ENCODE measurements at regions not wholly inside any gene's neighbourhood (a gene's known extent, or its start where the extent isn't known, plus 50 kb on each side); places are given as distances from the start of the nearest gene placed in this dataset.
"Not testable (repeated sequence)": the region's sequence is repeated elsewhere in the genome, so short reads cannot be mapped to it uniquely, and the experiment has no call there.

- WGBS (ENCODE audit: missing lambda C conversion rate): 53% methylated on average over 11 of the region's 11 CpGs
- FAIRE-seq (no peak), DNase-seq (ENCODE audit: low read depth in 1 of 2, low spot score in 1 of 2) (no peak), ATAC-seq (no peak)
- no peak overlapping the region for H3K4me2 ChIP-seq
- H3K9me3 ChIP-seq: no peaks in the 10 kb centered on the region
- H3K4me3 ChIP-seq: no peak overlapping the region
- H3K4me1 ChIP-seq: no peaks in the 10 kb centered on the region
- no peak overlapping the region for H3K27ac ChIP-seq
- CTCF ChIA-PET: no interaction called here
- no peak for TF ChIP-seq EP300 (IDR thresholded peaks at IDR 0.05)
- POLR2A ChIA-PET: no interaction called here
These were observed 93.9 kb downstream of the OLFM1 start for GRCh38 chr9:135181336-135181735.

GRCh38 chr9:135181841-135182240, 94.4 kb downstream of the OLFM1 start:
- H3K9me3 ChIP-seq; H3K4me3 ChIP-seq; POLR2A ChIA-PET; H3K27ac ChIP-seq; ATAC-seq; H3K4me1 ChIP-seq; FAIRE-seq; H3K4me2 ChIP-seq; DNase-seq (ENCODE audit: low read depth in 1 of 2, low spot score in 1 of 2); CTCF ChIA-PET: not testable (repeated sequence)
- 66% methylated on average over 10 of the region's 10 CpGs for WGBS (ENCODE audit: missing lambda C conversion rate)

GRCh38 chr9:135183069-135183468, 95.6 kb downstream of the OLFM1 start:
- TF ChIP-seq FOSB (CRISPR knock-in tag; IDR thresholded peaks at IDR 0.05): no peak
- TF ChIP-seq HEYL (CRISPR knock-in tag; IDR thresholded peaks at IDR 0.05): no peak
- FAIRE-seq (no peak), DNase-seq (ENCODE audit: low read depth in 1 of 2, low spot score in 1 of 2) (no peak), ATAC-seq (no peak)
- H3K4me1 ChIP-seq: no peaks in the 10 kb centered on the region
- H3K4me3 ChIP-seq: no peak overlapping the region
- H3K4me2 ChIP-seq: no peak overlapping the region
- POLR2A ChIA-PET: no interaction called here
- CTCF ChIA-PET: interaction anchor here (1.0 to 2.2 kb wide), 3 partner anchors 12 to 96 kb away, joined by 3 to 7 read pairs (median 3); no protein-coding TSS in a partner anchor
- H3K27ac ChIP-seq: no peak overlapping the region
- H3K9me3 ChIP-seq: no peaks in the 10 kb centered on the region
- WGBS (ENCODE audit: missing lambda C conversion rate): 65% methylated on average over 7 of the region's 7 CpGs

GRCh38 chr9:135183528-135184180, 96.2 kb downstream of the OLFM1 start:
- TF ChIP-seq HES2 (IDR thresholded peaks at IDR 0.05) (no peak), ELK1 (IDR thresholded peaks at IDR 0.05; ENCODE audit: low read depth, low read length) (no peak), PHF8 (IDR thresholded peaks at IDR 0.05; ENCODE audit: borderline replicate concordance, low read depth) (no peak), TFCP2L1 (CRISPR knock-in tag; IDR thresholded peaks at IDR 0.05) (no peak), CBX2 (IDR thresholded peaks at IDR 0.05; ENCODE audit: borderline replicate concordance, low read depth) (no peak), BHLHE40 (IDR thresholded peaks at IDR 0.05; ENCODE audit: low read depth, low read length) (no peak), MAZ (IDR thresholded peaks at IDR 0.05; ENCODE audit: borderline replicate concordance, low read depth, low read length) (no peak), ESRRA (IDR thresholded peaks at IDR 0.05; ENCODE audit: borderline replicate concordance, low read length) (no peak), RFX5 (IDR thresholded peaks at IDR 0.05) (no peak), BCL3 (IDR thresholded peaks at IDR 0.05) (no peak), HMGXB4 (CRISPR knock-in tag; IDR thresholded peaks at IDR 0.05; ENCODE audit: borderline replicate concordance) (no peak), PBX3 (IDR thresholded peaks at IDR 0.05) (no peak), POLR2AphosphoS2 (conservative IDR thresholded peaks at IDR 0.05; ENCODE audit: low read length) (no peak)
- CTCF ChIA-PET: interaction anchor here (1.0 to 2.2 kb wide), 4 partner anchors 9 to 97 kb away, joined by 3 to 7 read pairs (median 3); no protein-coding TSS in a partner anchor
- DNase-seq (ENCODE audit: low read depth in 1 of 2, low spot score in 1 of 2) (no peak), FAIRE-seq (no peak), ATAC-seq (peak in 1 of 2 experiments; percentile 50; a peak in 1 of 6 replicates)
- POLR2A ChIA-PET: no interaction called here
- H3K4me1 ChIP-seq: no peaks in the 10 kb centered on the region
- H3K27ac ChIP-seq: no peak overlapping the region
- H3K9me3 ChIP-seq: no peaks in the 10 kb centered on the region
- no peak overlapping the region for H3K4me2 ChIP-seq
- WGBS (ENCODE audit: missing lambda C conversion rate): 40% methylated on average over 12 of the region's 12 CpGs
- no peak overlapping the region for H3K4me3 ChIP-seq

Measured in A549 (cell line).